Immature natural killer cell (primary cell): ENCODE measurements at regions not wholly inside any gene's neighbourhood (a gene's known extent, or its start where the extent isn't known, plus 50 kb on each side); places are given as distances from the start of the nearest gene placed in this dataset.
A peak's percentile ranks its signal among the peaks of the same experiment; 100 is the strongest.
"Not testable (repeated sequence)": the region's sequence is repeated elsewhere in the genome, so short reads cannot be mapped to it uniquely, and the experiment has no call there.

Source experiments
- DNase-seq, 3 donors: peaks; one replicate each; pipeline ENCODE4 v3.0.0; 2022; ENCODE audit warnings: mixed read lengths in 1 of 3
- H3K27ac Mint-ChIP-seq, 6 donors: one replicate each; pipeline ENCODE4 v1.8.0; 2020; ENCODE audit warnings: mixed read lengths in 6 of 6, mild to moderate bottlenecking in 5 of 6, inconsistent platforms in 4 of 6, moderate library complexity in 3 of 6
- H3K27me3 Mint-ChIP-seq, 3 donors: one replicate each; pipeline ENCODE4 v1.8.0; 2020 to 2021; ENCODE audit warnings: low read depth in 3 of 3, mild to moderate bottlenecking in 3 of 3, mixed read lengths in 3 of 3, moderate library complexity in 3 of 3, inconsistent platforms in 1 of 3
- H3K36me3 Mint-ChIP-seq, 3 donors: one replicate each; pipeline ENCODE4 v1.8.0; 2020; ENCODE audit warnings: mixed read lengths in 3 of 3, inconsistent platforms in 2 of 3, mild to moderate bottlenecking in 2 of 3
- H3K4me1 Mint-ChIP-seq, 2 donors: one replicate each; pipeline ENCODE4 v1.8.0; 2020; ENCODE audit warnings: inconsistent platforms in 2 of 2, mild to moderate bottlenecking in 2 of 2, mixed read lengths in 2 of 2, moderate library complexity in 1 of 2
- H3K4me3 Mint-ChIP-seq, 5 donors: one replicate each; pipeline ENCODE4 v1.8.0; 2020; ENCODE audit warnings: mild to moderate bottlenecking in 5 of 5, mixed read lengths in 5 of 5, inconsistent platforms in 3 of 5, moderate library complexity in 3 of 5
- H3K9me3 Mint-ChIP-seq, 6 donors: one replicate each; pipeline ENCODE4 v1.8.0; 2020; ENCODE audit warnings: mild to moderate bottlenecking in 6 of 6, mixed read lengths in 6 of 6, inconsistent platforms in 4 of 6, moderate library complexity in 3 of 6

- peak overlapping the region in 2 of 6 donors; percentile 21 to 76 for H3K27ac Mint-ChIP-seq
- no peak for DNase-seq
- no peak overlapping the region for H3K4me3 Mint-ChIP-seq
- H3K36me3 Mint-ChIP-seq, result no peaks in the 10 kb centered on the region
- peaks cover 0 to 4% (median 3%) of the 10 kb centered on the region in 3 donors for H3K27me3 Mint-ChIP-seq
- H3K4me1 Mint-ChIP-seq, result peaks cover 18 to 21% of the 10 kb centered on the region in 2 donors
- H3K9me3 Mint-ChIP-seq, result peaks cover 0 to 2% (median 0%) of the 10 kb centered on the region in 6 donors
Measured at GRCh38 chr2:8505311-8505920, 176.4 kb upstream of the ID2 start.

GRCh38 chr2:8506746-8507145, 175.1 kb upstream of the ID2 start:
- Mint-ChIP-seq H3K9me3 (peaks cover 0 to 2% (median 0%) of the 10 kb centered on the region in 6 donors), H3K4me3 (no peak overlapping the region), H3K27me3 (peaks cover 0 to 5% (median 3%) of the 10 kb centered on the region in 3 donors), H3K4me1 (peaks cover 30 to 35% of the 10 kb centered on the region in 2 donors), H3K27ac (peak overlapping the region in 1 of 6 donors; percentile 68), H3K36me3 (peaks cover 0 to 1% (median 0%) of the 10 kb centered on the region in 3 donors)
- no peak for DNase-seq

- Mint-ChIP-seq H3K4me3 (no peak overlapping the region), H3K9me3 (peaks cover 0 to 2% (median 0%) of the 10 kb centered on the region in 6 donors), H3K4me1 (peaks cover 50 to 55% of the 10 kb centered on the region in 2 donors), H3K27me3 (peaks cover 7 to 13% (median 8%) of the 10 kb centered on the region in 3 donors), H3K36me3 (peaks cover 0 to 8% (median 0%) of the 10 kb centered on the region in 3 donors), H3K27ac (peak overlapping the region in 2 of 6 donors; percentile 40 to 45)
- DNase-seq, result no peak
Measured at GRCh38 chr2:8508766-8509165, 173.1 kb upstream of the ID2 start.

GRCh38 chr2:8509621-8510020, 172.2 kb upstream of the ID2 start:
- Mint-ChIP-seq H3K4me3 (peak overlapping the region in 1 of 5 donors; percentile 70), H3K36me3 (peaks cover 0 to 8% (median 0%) of the 10 kb centered on the region in 3 donors), H3K27me3 (peaks cover 7 to 13% (median 8%) of the 10 kb centered on the region in 3 donors), H3K9me3 (peaks cover 0 to 2% (median 0%) of the 10 kb centered on the region in 6 donors), H3K4me1 (peaks cover 59 to 63% of the 10 kb centered on the region in 2 donors), H3K27ac (peak overlapping the region in 5 of 6 donors; percentile 8 to 99 (median 91))
- no peak for DNase-seq

- H3K9me3 Mint-ChIP-seq, DNase-seq, H3K36me3 Mint-ChIP-seq: not testable (repeated sequence)
- Mint-ChIP-seq H3K27ac (peak overlapping the region; percentile 8 to 99 (median 92)), H3K4me3 (peak overlapping the region in 1 of 5 donors; percentile 70), H3K27me3 (peaks cover 7 to 13% (median 8%) of the 10 kb centered on the region in 3 donors), H3K4me1 (peaks cover 62 to 66% of the 10 kb centered on the region in 2 donors)
Measured at GRCh38 chr2:8510055-8510454, 171.8 kb upstream of the ID2 start.

GRCh38 chr2:8510519-8510918, 171.3 kb upstream of the ID2 start:
- peaks cover 62 to 66% of the 10 kb centered on the region in 2 donors for H3K4me1 Mint-ChIP-seq
- no peak overlapping the region for H3K4me3 Mint-ChIP-seq
- peaks cover 8 to 13% (median 8%) of the 10 kb centered on the region in 3 donors for H3K27me3 Mint-ChIP-seq
- peak overlapping the region; percentile 2 to 99 (median 92) for H3K27ac Mint-ChIP-seq
- peaks cover 0 to 8% (median 0%) of the 10 kb centered on the region in 3 donors for H3K36me3 Mint-ChIP-seq
- H3K9me3 Mint-ChIP-seq, result peaks cover 0 to 2% (median 0%) of the 10 kb centered on the region in 6 donors
- DNase-seq, result no peak

- Mint-ChIP-seq H3K27ac (peak overlapping the region; percentile 91 to 99 (median 93)), H3K27me3 (peaks cover 8 to 13% (median 9%) of the 10 kb centered on the region in 3 donors), H3K4me1 (peaks cover 76 to 80% of the 10 kb centered on the region in 2 donors), H3K9me3 (peaks cover 0 to 2% (median 0%) of the 10 kb centered on the region in 6 donors), H3K4me3 (peak overlapping the region; percentile 56 to 74 (median 64)), H3K36me3 (peaks cover 0 to 8% (median 0%) of the 10 kb centered on the region in 3 donors)
- DNase-seq, result peak; percentile 72 to 79 (median 75)
Measured at GRCh38 chr2:8511868-8512612, 169.8 kb upstream of the ID2 start.

- Mint-ChIP-seq H3K4me3 (peak overlapping the region; percentile 45 to 77 (median 68)), H3K27ac (peak overlapping the region; percentile 91 to 99 (median 96)), H3K4me1 (peaks cover 86 to 87% of the 10 kb centered on the region in 2 donors), H3K27me3 (peaks cover 9 to 13% (median 10%) of the 10 kb centered on the region in 3 donors), H3K36me3 (peaks cover 0 to 8% (median 0%) of the 10 kb centered on the region in 3 donors), H3K9me3 (peaks cover 0 to 2% (median 0%) of the 10 kb centered on the region in 6 donors)
- no peak for DNase-seq
Measured at GRCh38 chr2:8513601-8514273, 168.1 kb upstream of the ID2 start.

- peaks cover 0 to 2% (median 0%) of the 10 kb centered on the region in 6 donors for H3K9me3 Mint-ChIP-seq
- peaks cover 89 to 90% of the 10 kb centered on the region in 2 donors for H3K4me1 Mint-ChIP-seq
- DNase-seq, result no peak
- peak overlapping the region; percentile 49 to 77 (median 64) for H3K4me3 Mint-ChIP-seq
- H3K27ac Mint-ChIP-seq, result peak overlapping the region; percentile 91 to 99 (median 96)
- H3K27me3 Mint-ChIP-seq, result peaks cover 10 to 13% (median 13%) of the 10 kb centered on the region in 3 donors
- peaks cover 0 to 8% (median 0%) of the 10 kb centered on the region in 3 donors for H3K36me3 Mint-ChIP-seq
Measured at GRCh38 chr2:8514274-8514662, 167.6 kb upstream of the ID2 start.

- H3K36me3 Mint-ChIP-seq, result peaks cover 0 to 8% (median 0%) of the 10 kb centered on the region in 3 donors
- H3K9me3 Mint-ChIP-seq, result peaks cover 0 to 2% (median 0%) of the 10 kb centered on the region in 6 donors
- peak overlapping the region; percentile 91 to 99 (median 96) for H3K27ac Mint-ChIP-seq
- peaks cover 7 to 13% (median 10%) of the 10 kb centered on the region in 3 donors for H3K27me3 Mint-ChIP-seq
- peaks cover 89 to 95% of the 10 kb centered on the region in 2 donors for H3K4me1 Mint-ChIP-seq
- peak; percentile 88 to 89 (median 89) for DNase-seq
- H3K4me3 Mint-ChIP-seq, result peak overlapping the region; percentile 49 to 77 (median 64)
Measured at GRCh38 chr2:8514796-8515758, 166.8 kb upstream of the ID2 start.

GRCh38 chr2:8515864-8516533, 165.9 kb upstream of the ID2 start:
- H3K36me3 Mint-ChIP-seq, result peaks cover 0 to 8% (median 0%) of the 10 kb centered on the region in 3 donors
- H3K27ac Mint-ChIP-seq, result peak overlapping the region; percentile 91 to 99 (median 96)
- peaks cover 5 to 13% (median 10%) of the 10 kb centered on the region in 3 donors for H3K27me3 Mint-ChIP-seq
- H3K9me3 Mint-ChIP-seq, result peaks cover 0 to 2% (median 0%) of the 10 kb centered on the region in 6 donors
- H3K4me3 Mint-ChIP-seq, result peak overlapping the region; percentile 38 to 73 (median 64)
- peaks cover 89 to 96% of the 10 kb centered on the region in 2 donors for H3K4me1 Mint-ChIP-seq
- DNase-seq, result peak in 2 of 3 donors; percentile 28 to 37
